OCI-LY3 (cell line): ENCODE measurements at regions not wholly inside any gene's neighbourhood (a gene's known extent, or its start where the extent isn't known, plus 50 kb on each side); places are given as distances from the start of the nearest gene placed in this dataset.

Experiments used
- H2AFZ ChIP-seq: fragments of 200-600, 300-600 bp; shearing (Covaris generic); 2 replicates; pipeline ENCODE4 v1.6.0; 2014; ENCODE audit warnings: antibody characterized with exemption, low read depth, low read length
- H3K27ac ChIP-seq: fragments of 200-600, 300-600 bp; sonication (generic); 2 replicates; pipeline ENCODE4 v1.5.1; 2014; ENCODE audit warnings: mild to moderate bottlenecking, low read length, moderate library complexity, mixed read lengths
- H3K27me3 ChIP-seq: fragments of 200-600, 300-600 bp; sonication (generic); 2 replicates; pipeline ENCODE4 v1.6.1; 2014; ENCODE audit warnings: low read depth, low read length, mixed read lengths
- H3K36me3 ChIP-seq: fragments of 200-600, 300-600 bp; sonication (generic); replicated peaks from 2 replicates; pipeline ENCODE3; 2014; ENCODE audit warnings: low read depth, low read length, mixed read lengths
- H3K4me1 ChIP-seq: fragments of 300-600, 200-600 bp; sonication (generic); 2 replicates; pipeline ENCODE4 v1.6.1; 2014; ENCODE audit warnings: low read length, mixed read lengths
- H3K4me2 ChIP-seq: fragments of 200-600, 300-600 bp; sonication (generic); 2 replicates; pipeline ENCODE4 v1.6.1; 2014; ENCODE audit warnings: low read length, mixed read lengths
- H3K4me3 ChIP-seq: fragments of 300-600, 200-600 bp; sonication (generic); 2 replicates; pipeline ENCODE4 v1.5.1; 2014; ENCODE audit warnings: antibody characterized with exemption, mild to moderate bottlenecking, low read length, moderate library complexity
- H3K79me2 ChIP-seq: fragments of 300-600, 200-600 bp; shearing (Covaris generic); 2 replicates; pipeline ENCODE4 v1.6.1; 2014; ENCODE audit warnings: mild to moderate bottlenecking, low read length, mixed read lengths
- H3K9ac ChIP-seq: fragments of 300-600, 200-600 bp; shearing (Covaris generic); 2 replicates; pipeline ENCODE4 v1.6.0; 2014; ENCODE audit warnings: mild to moderate bottlenecking, low read length, moderate library complexity
- H3K9me3 ChIP-seq: fragments of 200-600, 300-600 bp; shearing (Covaris generic); 2 replicates; pipeline ENCODE4 v1.6.1; 2014; ENCODE audit warnings: low read length, mixed read lengths; ENCODE audit not compliant: insufficient read depth
- H4K20me1 ChIP-seq: fragments of 200-600, 300-600 bp; sonication (generic); 2 replicates; pipeline ENCODE4 v1.6.1; 2016; ENCODE audit warnings: low read length, mixed read lengths; ENCODE audit not compliant: insufficient read depth
- CTCF ChIP-seq: fragments of 200-600, 300-600 bp; sonication (generic); IDR thresholded peaks from 2 replicates; pipeline ENCODE4 v1.5.1; 2014; ENCODE audit warnings: antibody characterized with exemption, low read length, low read depth
- EZH2phosphoT487 ChIP-seq: fragments of 200-600 bp; shearing (Covaris generic); IDR thresholded peaks from 2 replicates; pipeline ENCODE4 v1.6.1; 2018; ENCODE audit warnings: antibody characterized with exemption, mixed run types, low read depth

- TF ChIP-seq CTCF (no peak), EZH2phosphoT487 (no peak)
- Histone ChIP-seq H3K79me2 (no peaks in the 10 kb centered on the region), H3K27me3 (peaks cover 87% of the 10 kb centered on the region), H3K4me2 (0 out of 2 replicates have a peak overlapping the region, but pooled peaks have one; percentile 2), H3K36me3 (no peaks in the 10 kb centered on the region), H3K4me1 (peaks cover 42% of the 10 kb centered on the region), H3K27ac (no peak overlapping the region), H3K9ac (no peak overlapping the region), H3K9me3 (no peaks in the 10 kb centered on the region), H2AFZ (no peak overlapping the region), H4K20me1 (peaks cover 18% of the 10 kb centered on the region; the same call in 1 of the 2 replicates), H3K4me3 (no peak overlapping the region)
Observed at GRCh38 chr15:69669446-69669845, 216.8 kb downstream of the RPLP1 start.

- H3K9me3 ChIP-seq: no peaks in the 10 kb centered on the region
- peaks cover 28% of the 10 kb centered on the region for H3K4me1 ChIP-seq
- H3K4me2 ChIP-seq: no peak overlapping the region
- H4K20me1 ChIP-seq: peaks cover 3% of the 10 kb centered on the region; the same call in 1 of the 2 replicates
- no peak overlapping the region for H2AFZ ChIP-seq
- TF ChIP-seq EZH2phosphoT487 (no peak), CTCF (no peak)
- H3K27me3 ChIP-seq: peaks cover 94% of the 10 kb centered on the region
- H3K36me3 ChIP-seq: no peaks in the 10 kb centered on the region
- no peak overlapping the region for H3K27ac ChIP-seq
- no peaks in the 10 kb centered on the region for H3K79me2 ChIP-seq
- H3K9ac ChIP-seq: no peak overlapping the region
- no peak overlapping the region for H3K4me3 ChIP-seq
Observed at GRCh38 chr15:69673291-69673881, 220.8 kb downstream of the RPLP1 start.

GRCh38 chr15:69675731-69676130 lies 223.1 kb downstream of the RPLP1 start:
- H2AFZ ChIP-seq: no peak overlapping the region
- no peaks in the 10 kb centered on the region for H3K36me3 ChIP-seq
- no peak overlapping the region for H3K4me2 ChIP-seq
- H3K9ac ChIP-seq: no peak overlapping the region
- peaks cover 2% of the 10 kb centered on the region; the same call in 1 of the 2 replicates for H4K20me1 ChIP-seq
- no peak overlapping the region for H3K27ac ChIP-seq
- no peaks in the 10 kb centered on the region for H3K9me3 ChIP-seq
- peaks cover 89% of the 10 kb centered on the region for H3K27me3 ChIP-seq
- no peaks in the 10 kb centered on the region for H3K79me2 ChIP-seq
- H3K4me3 ChIP-seq: no peak overlapping the region
- TF ChIP-seq CTCF (no peak), EZH2phosphoT487 (no peak)
- peaks cover 31% of the 10 kb centered on the region for H3K4me1 ChIP-seq

- Histone ChIP-seq H3K4me3 (no peak overlapping the region), H3K27me3 (peaks cover 90% of the 10 kb centered on the region)
Observed at GRCh38 chr15:69677403-69677802, 224.8 kb downstream of the RPLP1 start.

More at GRCh38 chr15:69677403-69677802, 224.8 kb downstream of the RPLP1 start:
- Histone ChIP-seq H2AFZ (no peak overlapping the region), H3K27ac (no peak overlapping the region), H3K4me1 (peaks cover 32% of the 10 kb centered on the region), H4K20me1 (no peaks in the 10 kb centered on the region; the same call in 1 of the 2 replicates), H3K9me3 (peaks cover 8% of the 10 kb centered on the region; the same call in 1 of the 2 replicates), H3K4me2 (peak overlapping the region; percentile 16), H3K9ac (no peak overlapping the region), H3K79me2 (no peaks in the 10 kb centered on the region), H3K36me3 (no peaks in the 10 kb centered on the region)
- TF ChIP-seq CTCF (no peak), EZH2phosphoT487 (no peak)
